ENCODE measurements at regions not wholly inside any gene's neighbourhood (a gene's known extent, or its start where the extent isn't known, plus 50 kb on each side); places are given as distances from the start of the nearest gene placed in this dataset.
"Not testable (repeated sequence)": the region's sequence is repeated elsewhere in the genome, so short reads cannot be mapped to it uniquely, and the experiment has no call there.

DNA sequence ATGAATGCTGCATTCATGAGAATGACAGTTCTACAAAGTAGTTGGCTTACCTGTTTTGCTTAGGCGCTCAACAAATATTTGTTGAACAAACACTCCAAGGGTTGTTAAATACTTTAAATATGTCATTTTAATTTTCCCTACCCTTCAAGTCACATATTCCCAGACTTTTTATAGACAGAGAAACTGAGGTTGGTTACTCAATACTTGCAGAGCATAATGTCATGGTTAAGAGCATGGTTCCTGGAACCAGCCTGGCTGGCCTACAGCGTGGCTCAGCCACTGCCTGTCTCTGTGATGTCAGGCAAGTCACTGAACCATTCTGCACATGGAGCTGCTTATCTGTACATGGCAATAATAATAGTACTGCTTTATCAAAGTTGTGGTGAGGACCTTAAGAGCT lies 120.0 kb upstream of the STK17B start:
- no peaks in the 10 kb centered on the region for H3K27me3 Mint-ChIP-seq
- no peaks in the 10 kb centered on the region for H3K9me3 Mint-ChIP-seq
- no peak overlapping the region for H3K27ac Mint-ChIP-seq
- no peaks in the 10 kb centered on the region for H3K36me3 Mint-ChIP-seq (ENCODE audit: low read depth)
- no peak for DNase-seq
- intact Hi-C loops (cut with micrococcal nuclease), result loop anchor here (5.0 kb wide), 1 partner anchor 46 kb away; no protein-coding TSS in a partner anchor
- no peak overlapping the region for H3K4me3 Mint-ChIP-seq
- peaks cover 41% of the 10 kb centered on the region for H3K4me1 Mint-ChIP-seq

DNA sequence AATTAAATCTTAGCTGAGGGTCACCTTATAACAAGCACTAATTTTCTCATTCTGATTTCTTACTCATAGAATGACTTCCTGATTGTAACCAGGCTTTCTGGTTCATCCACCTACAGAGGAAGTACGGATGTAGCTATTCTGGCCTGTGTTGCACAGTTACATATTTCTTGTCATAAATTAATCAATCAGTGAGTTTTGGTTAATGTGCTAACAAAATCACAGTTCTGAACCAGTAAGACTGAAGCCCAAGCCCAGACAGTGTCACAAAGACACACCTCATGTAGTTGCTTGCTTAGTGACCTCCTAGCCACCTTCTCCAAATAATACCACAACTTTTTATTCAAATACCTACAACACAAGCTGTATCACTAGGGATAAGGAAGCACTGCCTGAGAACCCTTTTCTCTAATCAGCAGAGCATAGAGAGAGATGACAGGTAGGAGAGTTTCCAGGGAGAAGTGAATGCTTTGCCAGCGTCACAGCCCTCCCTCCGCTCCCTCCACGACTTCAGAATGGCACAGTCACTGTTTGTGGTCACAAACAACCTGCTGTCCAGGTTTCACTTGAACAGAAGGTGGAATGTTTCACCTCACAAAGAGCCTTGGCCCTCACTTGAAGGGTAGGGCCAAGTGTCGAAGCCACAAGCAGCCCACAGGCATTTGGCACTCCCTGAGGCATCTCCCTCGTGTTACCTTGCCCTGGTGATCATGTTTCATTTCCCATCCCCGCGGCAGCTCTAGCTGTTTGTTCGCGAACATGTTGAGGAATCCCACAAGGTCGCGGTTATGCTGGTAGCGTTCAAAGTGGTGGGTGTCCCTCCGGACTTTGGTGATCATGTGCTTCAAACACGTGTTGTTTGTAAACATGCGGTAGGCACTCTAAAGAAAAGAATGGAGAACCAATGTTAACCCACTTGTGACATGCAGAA lies 120.8 kb upstream of the STK17B start:
- Mint-ChIP-seq H3K4me1 (peaks cover 39% of the 10 kb centered on the region), H3K27me3 (no peaks in the 10 kb centered on the region)
- intact Hi-C loops (cut with micrococcal nuclease), result loop anchor here (5.0 kb wide), 1 partner anchor 45 kb away; no protein-coding TSS in a partner anchor

DNA sequence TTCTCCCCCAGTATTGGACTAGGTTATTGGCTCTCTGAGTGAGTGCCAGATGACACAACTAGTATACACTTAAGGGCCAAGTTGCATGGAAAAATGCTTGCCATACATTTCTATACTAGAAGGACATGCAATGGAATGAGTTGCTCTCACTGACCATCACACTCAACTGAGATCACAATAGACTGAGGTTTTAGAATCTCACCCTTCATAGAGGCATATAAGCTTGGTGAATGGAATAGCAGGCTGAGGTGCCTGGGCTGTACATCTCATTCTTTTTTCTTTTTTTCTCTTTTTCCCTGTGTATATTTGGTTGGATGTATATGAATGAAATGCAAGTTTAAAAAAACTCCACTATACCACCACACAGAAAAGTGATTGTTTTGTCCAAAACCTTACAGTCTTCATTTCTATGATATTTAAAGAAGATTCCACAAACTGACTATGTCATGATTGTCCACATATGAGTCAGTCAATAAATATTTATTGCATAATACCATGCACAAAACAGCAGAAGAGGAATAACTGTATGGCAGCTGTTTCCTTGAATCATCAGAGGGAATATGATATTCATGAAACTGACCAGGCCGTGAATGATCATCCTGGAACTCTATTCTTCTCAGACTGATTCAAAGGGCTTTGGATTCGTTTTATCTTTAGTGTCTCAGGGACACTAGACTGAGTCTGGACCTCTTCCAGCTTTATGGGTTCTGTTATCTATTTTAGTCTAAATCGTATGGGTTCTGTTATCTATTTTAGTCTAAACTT lies 122.6 kb upstream of the STK17B start:
- Mint-ChIP-seq H3K4me3 (no peak overlapping the region), H3K4me1 (peaks cover 27% of the 10 kb centered on the region), H3K9me3 (no peaks in the 10 kb centered on the region), H3K27ac (no peak overlapping the region), H3K27me3 (no peaks in the 10 kb centered on the region), H3K36me3 (ENCODE audit: low read depth) (no peaks in the 10 kb centered on the region)
- DNase-seq, result no peak
- intact Hi-C loops (cut with micrococcal nuclease), result loop anchor here (5.0 kb wide), 1 partner anchor 43 kb away; no protein-coding TSS in a partner anchor

More for the DNA sequence above, 120.8 kb upstream of the STK17B start:
- DNase-seq, result no peak
- H3K27ac Mint-ChIP-seq, result no peak overlapping the region
- no peaks in the 10 kb centered on the region for H3K9me3 Mint-ChIP-seq
- H3K36me3 Mint-ChIP-seq (ENCODE audit: low read depth), result no peaks in the 10 kb centered on the region
- H3K4me3 Mint-ChIP-seq, result no peak overlapping the region

DNA sequence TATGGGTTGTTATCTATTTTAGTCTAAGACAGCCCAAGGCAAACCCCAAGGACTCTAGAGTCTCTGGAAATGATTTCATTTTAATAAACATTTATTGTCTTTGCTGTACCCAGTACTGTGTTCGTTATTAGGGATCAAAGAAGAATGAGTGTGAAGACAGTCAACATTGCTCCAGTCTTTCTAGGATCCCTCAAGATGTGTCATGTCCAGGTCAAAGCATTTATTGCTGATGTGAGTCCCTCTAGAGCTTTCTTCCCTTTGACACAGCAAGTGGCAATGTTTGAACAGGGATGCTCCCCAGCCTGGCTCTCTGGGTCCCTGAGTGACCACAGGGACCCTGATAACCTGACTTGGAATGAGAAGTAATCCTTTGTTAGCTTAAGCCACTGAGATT lies 123.1 kb upstream of the STK17B start:
- intact Hi-C loops (cut with micrococcal nuclease), result loop anchor here (5.0 kb wide), 1 partner anchor 43 kb away; no protein-coding TSS in a partner anchor
- Mint-ChIP-seq H3K4me3 (no peak overlapping the region), H3K27ac (no peak overlapping the region), H3K36me3 (ENCODE audit: low read depth) (no peaks in the 10 kb centered on the region), H3K27me3 (no peaks in the 10 kb centered on the region), H3K4me1 (peaks cover 22% of the 10 kb centered on the region), H3K9me3 (no peaks in the 10 kb centered on the region)
- no peak for DNase-seq

DNA sequence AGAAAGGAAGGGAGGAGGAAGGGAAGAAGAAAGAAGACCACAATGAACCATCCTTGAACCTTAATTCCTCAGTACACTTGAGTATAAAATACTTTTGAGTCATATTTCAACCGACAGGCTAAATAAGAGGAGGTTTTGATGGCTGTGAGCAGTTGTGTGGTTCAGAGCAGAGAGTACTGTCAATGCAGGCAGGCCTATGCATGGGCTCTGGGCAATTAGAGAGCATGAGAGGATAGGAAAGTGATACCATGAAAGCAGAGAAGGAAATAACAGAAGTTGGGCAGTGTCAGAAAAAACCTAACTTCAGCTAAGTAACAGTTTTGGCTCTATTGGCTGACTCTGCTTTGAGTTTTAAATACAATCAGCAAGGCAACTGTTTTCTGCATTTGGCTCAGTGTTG lies 123.6 kb upstream of the STK17B start:
- H3K4me3 Mint-ChIP-seq, result no peak overlapping the region
- H3K4me1 Mint-ChIP-seq, result peaks cover 18% of the 10 kb centered on the region
- H3K27me3 Mint-ChIP-seq, result no peaks in the 10 kb centered on the region
- DNase-seq, result no peak
- intact Hi-C loops (cut with micrococcal nuclease), result no loop called here
- no peaks in the 10 kb centered on the region for H3K9me3 Mint-ChIP-seq
- H3K27ac Mint-ChIP-seq, result no peak overlapping the region
- no peaks in the 10 kb centered on the region for H3K36me3 Mint-ChIP-seq (ENCODE audit: low read depth)

DNA sequence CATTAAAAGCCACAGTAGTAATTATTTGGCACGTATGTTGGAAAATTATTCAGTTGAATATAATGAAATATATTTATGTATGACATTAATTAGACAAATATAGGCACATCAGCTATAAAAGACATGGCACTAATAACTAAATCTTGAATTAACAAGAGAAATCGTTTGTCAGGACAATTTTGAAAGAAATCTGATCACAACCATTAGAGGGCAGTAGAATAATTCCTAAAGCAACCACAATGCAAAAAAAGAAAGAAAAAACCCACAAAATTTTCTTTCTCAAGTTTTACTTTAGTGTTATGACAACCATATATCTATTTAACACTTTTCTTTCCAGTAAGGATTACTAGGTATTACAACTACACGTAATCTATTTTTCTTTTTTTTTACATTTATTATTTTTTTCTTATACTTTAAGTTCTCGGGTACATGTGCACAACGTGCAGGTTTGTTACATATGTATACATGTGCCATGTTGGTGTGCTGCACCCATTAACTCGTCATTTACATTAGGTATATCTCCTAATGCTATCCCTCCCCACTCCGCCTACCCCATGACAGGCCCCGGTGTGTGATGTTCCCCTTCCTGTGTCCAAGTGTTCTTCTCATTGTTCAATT lies 126.8 kb upstream of the STK17B start:
- H3K9me3 Mint-ChIP-seq; H3K36me3 Mint-ChIP-seq (ENCODE audit: low read depth); H3K27me3 Mint-ChIP-seq; H3K4me3 Mint-ChIP-seq; DNase-seq; intact Hi-C loops (cut with micrococcal nuclease); H3K4me1 Mint-ChIP-seq; H3K27ac Mint-ChIP-seq: not testable (repeated sequence)

DNA sequence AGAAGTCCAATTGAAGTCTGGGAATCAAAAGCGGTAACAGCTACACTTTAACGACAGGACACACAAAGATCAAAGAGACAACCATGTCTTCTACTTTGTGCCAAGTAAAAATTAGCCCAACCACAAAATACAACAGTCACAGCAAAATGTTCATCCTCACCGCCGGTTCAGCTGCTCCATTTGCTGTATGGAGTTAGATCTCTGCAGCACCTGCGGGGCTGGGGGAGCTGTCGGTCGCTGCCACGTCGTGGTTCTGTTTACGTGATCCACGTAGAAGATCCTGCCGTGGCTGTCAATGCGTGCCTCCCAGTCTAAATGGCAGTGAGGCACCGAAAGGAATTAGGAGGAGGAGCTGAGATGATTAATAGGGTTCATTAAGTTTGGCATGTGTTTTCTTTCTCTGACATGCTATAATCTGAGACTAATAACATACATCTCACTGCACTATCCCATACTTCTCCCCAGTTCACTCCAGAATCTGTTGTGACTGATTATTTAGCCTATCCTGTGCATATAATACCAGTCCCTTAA lies 136.5 kb upstream of the STK17B start:
- no peak overlapping the region for H3K4me3 Mint-ChIP-seq
- peaks cover under 1% of the 10 kb centered on the region for H3K4me1 Mint-ChIP-seq
- H3K36me3 Mint-ChIP-seq (ENCODE audit: low read depth), result no peaks in the 10 kb centered on the region
- H3K9me3 Mint-ChIP-seq, result no peaks in the 10 kb centered on the region
- no peak overlapping the region for H3K27ac Mint-ChIP-seq
- peaks cover 5% of the 10 kb centered on the region for H3K27me3 Mint-ChIP-seq
- no peak for DNase-seq
- intact Hi-C loops (cut with micrococcal nuclease), result no loop called here

DNA sequence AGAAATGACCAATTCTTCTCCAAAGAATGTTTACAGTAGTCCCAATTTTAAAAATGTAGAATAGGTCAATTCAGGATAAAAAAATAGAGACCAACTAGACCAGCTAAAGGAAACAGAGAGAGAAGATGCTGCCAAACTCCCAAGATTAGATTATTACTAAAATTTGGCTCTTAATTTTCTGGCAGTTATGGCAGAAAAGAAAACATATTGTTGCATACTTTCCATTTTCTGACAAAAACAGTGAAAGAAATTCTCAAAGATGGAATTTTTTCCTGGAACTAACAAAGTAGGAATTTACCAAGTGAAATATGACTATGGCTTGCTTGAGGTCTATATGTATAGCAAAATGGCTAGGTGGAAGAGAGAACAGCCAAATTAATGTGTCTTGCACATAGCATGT lies 138.3 kb upstream of the STK17B start:
- no peaks in the 10 kb centered on the region for H3K4me1 Mint-ChIP-seq
- H3K36me3 Mint-ChIP-seq (ENCODE audit: low read depth), result no peaks in the 10 kb centered on the region
- no peak overlapping the region for H3K4me3 Mint-ChIP-seq
- H3K27ac Mint-ChIP-seq, result no peak overlapping the region
- peaks cover 3% of the 10 kb centered on the region for H3K27me3 Mint-ChIP-seq
- no peak for DNase-seq
- intact Hi-C loops (cut with micrococcal nuclease), result no loop called here
- peaks cover 4% of the 10 kb centered on the region for H3K9me3 Mint-ChIP-seq

DNA sequence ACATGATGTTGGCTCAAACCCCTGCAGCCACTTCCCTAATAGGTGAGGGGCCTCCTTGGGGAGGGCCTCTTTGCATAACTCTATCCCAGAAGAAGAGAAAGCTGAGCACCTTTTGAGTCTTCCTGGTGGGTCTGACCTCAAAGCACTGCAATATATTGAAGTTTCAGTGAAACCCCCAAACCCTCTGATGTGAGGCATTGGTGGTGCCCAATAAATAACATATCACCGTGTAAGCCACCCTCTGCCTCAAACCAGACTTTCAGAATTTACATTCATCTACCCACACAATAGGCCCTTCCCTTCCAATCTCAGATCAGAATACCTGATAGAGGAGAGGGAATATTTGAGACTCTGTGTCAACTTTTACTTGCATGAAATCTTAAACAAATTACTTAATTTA lies 142.8 kb upstream of the STK17B start:
- Mint-ChIP-seq H3K27ac (no peak overlapping the region), H3K27me3 (peaks cover 8% of the 10 kb centered on the region)
- intact Hi-C loops (cut with micrococcal nuclease), result no loop called here

DNA sequence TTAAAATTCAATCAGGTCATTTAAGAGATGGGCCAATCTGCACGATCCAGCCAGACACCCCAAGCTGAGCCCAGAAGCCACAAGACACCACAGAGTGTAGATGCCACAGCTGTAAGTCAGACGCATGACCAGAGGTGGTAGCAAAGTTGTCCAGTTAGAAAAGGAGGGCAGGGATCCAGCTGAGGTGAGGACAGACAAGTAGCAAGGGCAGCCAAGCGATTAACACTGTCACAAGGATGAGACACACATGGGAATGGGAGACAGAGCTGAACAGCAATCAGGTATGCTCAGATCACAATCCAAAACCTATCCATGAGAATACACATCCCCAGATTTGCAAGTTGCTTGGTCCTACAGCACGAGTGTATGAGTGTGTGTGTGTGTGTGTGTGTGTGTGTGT lies 143.4 kb upstream of the STK17B start:
- no peaks in the 10 kb centered on the region for H3K36me3 Mint-ChIP-seq (ENCODE audit: low read depth)
- peaks cover 7% of the 10 kb centered on the region for H3K27me3 Mint-ChIP-seq
- no peak overlapping the region for H3K4me3 Mint-ChIP-seq
- H3K4me1 Mint-ChIP-seq, result no peaks in the 10 kb centered on the region
- no peak overlapping the region for H3K27ac Mint-ChIP-seq
- DNase-seq, result no peak
- peaks cover 4% of the 10 kb centered on the region for H3K9me3 Mint-ChIP-seq
- intact Hi-C loops (cut with micrococcal nuclease), result no loop called here

More for the DNA sequence above, 142.8 kb upstream of the STK17B start:
- no peak overlapping the region for H3K4me3 Mint-ChIP-seq
- H3K9me3 Mint-ChIP-seq, result peaks cover 4% of the 10 kb centered on the region
- no peaks in the 10 kb centered on the region for H3K36me3 Mint-ChIP-seq (ENCODE audit: low read depth)
- DNase-seq, result no peak
- H3K4me1 Mint-ChIP-seq, result no peaks in the 10 kb centered on the region

DNA sequence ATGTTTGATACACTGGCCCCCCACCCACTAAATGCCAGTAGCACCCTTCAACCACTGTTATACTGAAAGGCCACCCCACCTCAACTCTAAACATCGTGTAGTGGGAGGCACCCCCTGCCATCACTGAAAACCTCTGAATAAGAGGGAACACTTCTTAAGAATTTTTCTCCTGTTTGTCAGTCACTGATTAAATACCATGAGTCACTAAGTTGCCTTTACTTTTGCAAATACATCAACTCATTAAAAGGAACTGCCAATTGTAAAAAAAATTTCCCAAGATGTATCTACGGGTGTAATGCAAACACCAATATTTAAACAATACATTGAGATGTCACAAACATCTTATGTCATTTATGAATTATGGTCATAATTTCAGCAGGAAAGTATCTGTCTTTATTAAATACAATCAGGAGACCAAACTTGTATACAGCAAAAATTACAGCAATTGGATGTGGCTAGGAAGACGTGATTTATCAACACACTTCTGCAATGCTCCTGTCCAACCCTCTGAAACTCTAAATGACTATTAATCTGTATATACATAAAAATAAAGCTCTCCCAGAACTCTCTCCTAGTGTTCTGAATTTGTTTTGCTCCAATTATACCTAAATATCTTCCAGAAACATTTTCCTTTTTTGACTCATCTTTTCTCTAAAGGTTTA lies 144.1 kb upstream of the STK17B start:
- intact Hi-C loops (cut with micrococcal nuclease), result no loop called here
- no peak overlapping the region for H3K4me3 Mint-ChIP-seq

DNA sequence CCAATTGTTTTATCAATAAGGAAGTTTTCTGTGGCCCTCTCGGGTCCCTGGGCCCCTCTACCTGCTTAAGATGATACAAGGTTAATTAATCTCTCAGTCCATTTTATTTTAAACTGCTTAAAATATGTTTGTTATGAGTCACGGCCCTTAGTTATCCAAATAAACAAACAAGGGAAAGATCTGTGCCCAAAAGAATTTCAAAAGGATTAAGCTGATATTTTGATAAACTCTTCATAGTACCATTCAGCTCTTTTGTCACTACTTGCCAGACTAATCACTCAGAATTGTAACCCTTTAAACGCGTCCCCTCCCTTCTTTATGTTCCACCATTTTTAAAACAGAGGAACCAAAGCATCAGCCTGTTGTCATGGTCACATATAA lies 144.7 kb upstream of the STK17B start:
- Mint-ChIP-seq H3K36me3 (ENCODE audit: low read depth) (no peaks in the 10 kb centered on the region), H3K27ac (no peak overlapping the region), H3K4me3 (no peak overlapping the region), H3K9me3 (peaks cover 4% of the 10 kb centered on the region), H3K27me3 (peaks cover 9% of the 10 kb centered on the region), H3K4me1 (no peaks in the 10 kb centered on the region)
- DNase-seq, result no peak
- intact Hi-C loops (cut with micrococcal nuclease), result no loop called here

More for the DNA sequence above, 144.1 kb upstream of the STK17B start:
- no peak for DNase-seq
- Mint-ChIP-seq H3K4me1 (no peaks in the 10 kb centered on the region), H3K9me3 (peaks cover 4% of the 10 kb centered on the region), H3K36me3 (ENCODE audit: low read depth) (no peaks in the 10 kb centered on the region), H3K27me3 (peaks cover 9% of the 10 kb centered on the region), H3K27ac (no peak overlapping the region)

Measured in activated CD4-positive, alpha-beta T cell treated with anti-CD3 and anti-CD28 coated beads, Interleukin-2, amount 10 ng/mL, durations not matched to agents 24 days and 14 days (primary cell).